ENCODE measurements at regions not wholly inside any gene's neighbourhood (a gene's known extent, or its start where the extent isn't known, plus 50 kb on each side); places are given as distances from the start of the nearest gene placed in this dataset.

DNA sequence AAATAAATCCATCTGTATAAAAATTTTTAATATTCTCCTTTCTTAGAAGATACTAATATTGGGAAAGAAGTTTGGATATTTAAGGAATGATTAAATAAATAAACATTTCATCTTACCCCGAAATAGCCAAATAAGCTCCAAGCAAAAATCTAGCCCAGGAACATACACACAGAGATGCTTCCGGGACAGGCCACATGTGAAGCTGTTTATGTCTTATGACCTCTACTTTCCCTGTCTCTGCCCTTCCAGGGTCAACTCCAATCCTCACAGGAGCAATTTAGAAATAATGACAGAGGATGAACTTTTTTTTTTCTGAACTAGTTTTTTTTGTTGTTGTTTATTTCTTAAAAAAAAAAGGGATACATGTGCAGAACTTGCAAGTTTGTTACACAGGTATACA lies 89.4 kb downstream of the BTG1 start:
- peak overlapping the region; percentile 90 for H3K27ac Mint-ChIP-seq
- no peak for DNase-seq (ENCODE audit: low spot score)
- H3K4me1 Mint-ChIP-seq (ENCODE audit: low read depth): peaks cover 63% of the 10 kb centered on the region
- intact Hi-C loops (cut with micrococcal nuclease): loop anchor here (1.0 to 2.0 kb wide), 3 partner anchors 9 to 21 kb away; no protein-coding TSS in a partner anchor
- H3K4me3 Mint-ChIP-seq: peak overlapping the region; percentile 58
- no peaks in the 10 kb centered on the region for H3K27me3 Mint-ChIP-seq (ENCODE audit: insufficient read depth)
- H3K9me3 Mint-ChIP-seq: peaks cover 31% of the 10 kb centered on the region
- H3K36me3 Mint-ChIP-seq (ENCODE audit: low read depth): peaks cover 31% of the 10 kb centered on the region

DNA sequence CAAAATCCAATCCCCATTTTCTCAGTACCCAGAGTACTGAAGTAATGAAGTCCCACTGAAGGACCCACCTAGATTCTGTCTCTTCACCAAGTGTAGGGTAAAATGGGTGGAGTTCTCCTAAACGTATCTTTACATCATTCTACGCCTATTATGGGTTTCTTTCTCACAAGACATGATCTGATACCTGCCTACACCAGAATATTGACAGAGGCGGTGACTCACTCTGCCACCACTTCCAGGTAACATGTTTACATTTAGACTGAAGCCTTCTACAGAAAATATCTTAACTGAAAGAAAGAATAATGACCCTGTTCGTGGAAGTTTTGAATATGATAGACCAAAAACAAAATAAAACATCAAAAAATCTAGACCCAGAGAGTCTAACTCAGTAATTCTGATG lies 89.8 kb downstream of the BTG1 start:
- peak overlapping the region; percentile 58 for H3K4me3 Mint-ChIP-seq

DNA sequence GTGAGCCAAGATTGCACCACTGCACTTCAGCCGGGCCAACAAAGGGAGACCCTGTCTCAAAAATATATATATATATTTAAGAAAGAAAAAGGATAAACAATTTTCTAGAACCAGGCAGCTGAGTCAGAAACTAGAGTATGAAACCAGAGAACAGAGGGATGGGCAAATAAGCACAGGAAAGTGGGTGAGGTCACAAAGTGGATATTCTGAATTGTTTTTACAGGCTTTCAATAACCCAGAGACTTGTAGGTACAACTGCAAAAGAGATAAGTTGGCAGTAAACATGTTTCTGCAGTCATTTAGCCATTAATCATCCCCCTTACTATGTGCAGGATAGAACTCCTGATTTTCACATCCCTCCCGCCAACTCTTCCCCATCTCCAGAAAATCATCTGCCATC lies 94.2 kb downstream of the BTG1 start:
- no peak overlapping the region for H3K4me3 Mint-ChIP-seq
- no peaks in the 10 kb centered on the region for H3K27me3 Mint-ChIP-seq (ENCODE audit: insufficient read depth)
- peaks cover 12% of the 10 kb centered on the region for H3K9me3 Mint-ChIP-seq
- H3K4me1 Mint-ChIP-seq (ENCODE audit: low read depth): peaks cover 72% of the 10 kb centered on the region
- DNase-seq (ENCODE audit: low spot score): no peak
- H3K27ac Mint-ChIP-seq: peak overlapping the region; percentile 46
- intact Hi-C loops (cut with micrococcal nuclease): no loop called here
- peaks cover 26% of the 10 kb centered on the region for H3K36me3 Mint-ChIP-seq (ENCODE audit: low read depth)

More for the DNA sequence above, 89.8 kb downstream of the BTG1 start:
- peaks cover 31% of the 10 kb centered on the region for H3K36me3 Mint-ChIP-seq (ENCODE audit: low read depth)
- DNase-seq (ENCODE audit: low spot score): peak; percentile 37
- H3K4me1 Mint-ChIP-seq (ENCODE audit: low read depth): peaks cover 67% of the 10 kb centered on the region
- H3K9me3 Mint-ChIP-seq: peaks cover 31% of the 10 kb centered on the region
- H3K27me3 Mint-ChIP-seq (ENCODE audit: insufficient read depth): no peaks in the 10 kb centered on the region
- peak overlapping the region; percentile 90 for H3K27ac Mint-ChIP-seq
- intact Hi-C loops (cut with micrococcal nuclease): loop anchor here (1.0 to 2.0 kb wide), 3 partner anchors 9 to 21 kb away; no protein-coding TSS in a partner anchor

DNA sequence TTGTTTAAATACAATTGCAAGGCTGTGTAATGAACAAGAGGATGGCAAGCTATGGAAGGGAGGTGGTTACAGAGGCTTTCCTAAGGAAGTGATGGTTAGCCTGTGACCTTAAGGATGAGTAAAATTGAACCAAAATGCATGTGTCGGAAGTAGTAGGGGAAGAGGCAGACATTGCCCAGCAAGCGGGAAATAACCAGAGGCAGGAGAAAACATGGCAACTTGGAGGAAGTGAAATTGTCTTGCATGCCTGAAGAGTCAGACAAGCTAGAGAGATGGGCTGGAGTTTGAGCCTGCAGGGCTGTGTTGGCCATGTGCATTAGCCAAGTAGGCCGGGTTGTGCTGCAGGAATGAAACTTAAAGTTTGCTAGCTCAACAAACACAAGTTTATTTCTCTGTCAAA lies 96.2 kb downstream of the BTG1 start:
- Mint-ChIP-seq H3K4me1 (ENCODE audit: low read depth) (peaks cover 73% of the 10 kb centered on the region), H3K9me3 (peaks cover 12% of the 10 kb centered on the region), H3K36me3 (ENCODE audit: low read depth) (peaks cover 25% of the 10 kb centered on the region), H3K27me3 (ENCODE audit: insufficient read depth) (no peaks in the 10 kb centered on the region), H3K27ac (peak overlapping the region; percentile 19), H3K4me3 (no peak overlapping the region)
- intact Hi-C loops (cut with micrococcal nuclease): no loop called here
- no peak for DNase-seq (ENCODE audit: low spot score)

DNA sequence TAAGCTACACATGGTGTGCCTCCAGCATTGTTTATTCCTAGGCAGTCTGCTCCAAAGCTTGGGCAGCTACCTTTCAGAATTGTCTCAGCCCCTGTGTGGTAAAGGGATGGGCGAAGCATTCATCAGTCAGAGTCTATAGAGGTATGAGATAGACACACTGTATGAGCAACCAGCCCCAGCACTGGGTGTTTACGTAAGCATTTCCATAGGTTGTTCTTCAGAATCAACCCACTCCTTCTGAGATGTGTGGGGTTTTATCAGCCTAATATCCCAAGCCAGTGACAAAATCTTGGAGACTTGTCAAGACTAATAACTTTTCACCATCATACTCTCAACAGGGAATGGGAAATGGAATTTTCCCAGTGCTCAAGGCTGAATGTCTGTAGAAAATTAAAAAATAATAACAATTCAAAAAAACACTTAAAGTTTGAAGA lies 98.2 kb downstream of the BTG1 start:
- H3K4me1 Mint-ChIP-seq (ENCODE audit: low read depth): peaks cover 88% of the 10 kb centered on the region
- H3K27me3 Mint-ChIP-seq (ENCODE audit: insufficient read depth): no peaks in the 10 kb centered on the region
- peaks cover 3% of the 10 kb centered on the region for H3K9me3 Mint-ChIP-seq
- H3K36me3 Mint-ChIP-seq (ENCODE audit: low read depth): peaks cover 22% of the 10 kb centered on the region
- no peak for DNase-seq (ENCODE audit: low spot score)
- peak overlapping the region; percentile 49 for H3K4me3 Mint-ChIP-seq
- intact Hi-C loops (cut with micrococcal nuclease): loop anchor here (1.0 kb wide), 1 partner anchor 9 kb away; no protein-coding TSS in a partner anchor
- H3K27ac Mint-ChIP-seq: peak overlapping the region; percentile 75

DNA sequence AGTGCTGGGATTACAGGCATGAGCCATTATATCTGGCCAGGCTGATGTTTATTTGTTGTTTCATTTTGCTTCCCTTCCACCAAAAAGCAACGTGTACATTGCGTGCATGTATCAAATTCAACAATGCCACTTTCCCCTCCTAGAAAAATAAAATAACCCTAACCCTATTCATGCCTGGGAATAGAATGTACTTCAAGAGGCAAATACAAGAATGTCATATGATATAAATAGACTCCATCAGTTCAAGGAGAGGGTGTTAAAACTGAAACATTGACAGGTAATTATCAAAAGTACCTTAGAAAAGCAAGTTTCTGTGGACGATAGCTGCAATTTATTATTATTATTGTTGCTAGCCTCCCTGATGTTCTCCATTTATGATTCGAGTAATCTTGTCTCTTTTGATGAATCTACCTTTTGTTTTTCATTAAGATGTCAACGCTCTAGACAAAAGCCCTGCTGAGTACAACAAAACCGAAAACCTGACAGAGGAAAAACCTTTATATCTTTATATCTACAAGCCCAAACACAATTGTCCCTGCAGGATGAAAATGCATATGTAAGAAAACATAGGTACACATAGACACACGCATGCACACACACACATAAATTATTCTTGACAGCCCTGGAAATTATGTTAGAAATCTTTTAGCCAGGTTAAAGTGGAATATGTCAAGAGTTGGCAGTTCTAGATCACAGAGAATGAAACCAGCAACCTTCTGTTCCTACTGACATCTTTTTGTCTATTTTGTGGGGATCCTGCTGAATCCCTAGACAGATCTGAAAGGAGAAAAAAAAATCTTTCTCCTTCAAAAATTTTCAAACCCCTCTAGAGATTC lies 98.9 kb downstream of the BTG1 start:
- Mint-ChIP-seq H3K9me3 (no peaks in the 10 kb centered on the region), H3K36me3 (ENCODE audit: low read depth) (peaks cover 17% of the 10 kb centered on the region), H3K4me1 (ENCODE audit: low read depth) (peaks cover 88% of the 10 kb centered on the region), H3K27me3 (ENCODE audit: insufficient read depth) (no peaks in the 10 kb centered on the region), H3K4me3 (peak overlapping the region; percentile 49), H3K27ac (peak overlapping the region; percentile 75)
- intact Hi-C loops (cut with micrococcal nuclease): loop anchor here (1.0 kb wide), 3 partner anchors 10 to 32 kb away; no protein-coding TSS in a partner anchor
- no peak for DNase-seq (ENCODE audit: low spot score)

DNA sequence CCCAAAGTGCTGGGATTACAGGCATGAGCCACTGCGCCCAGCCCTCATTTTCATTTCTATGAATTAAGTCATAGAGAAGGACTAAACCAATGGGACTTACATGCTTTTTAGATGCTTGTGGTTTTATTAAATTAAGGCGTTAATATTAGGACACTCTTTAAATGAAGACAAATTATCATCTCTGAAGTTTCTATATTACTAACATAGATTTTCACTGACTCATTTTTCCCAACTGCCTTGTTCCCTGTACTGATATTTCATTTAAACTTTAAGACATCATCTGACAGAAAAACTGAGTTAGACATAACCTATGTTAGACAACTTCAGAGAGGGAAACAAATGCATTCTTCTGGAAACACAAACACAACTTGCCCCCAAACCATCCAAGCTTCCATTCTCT lies 99.8 kb downstream of the BTG1 start:
- H3K4me3 Mint-ChIP-seq: peak overlapping the region; percentile 38

DNA sequence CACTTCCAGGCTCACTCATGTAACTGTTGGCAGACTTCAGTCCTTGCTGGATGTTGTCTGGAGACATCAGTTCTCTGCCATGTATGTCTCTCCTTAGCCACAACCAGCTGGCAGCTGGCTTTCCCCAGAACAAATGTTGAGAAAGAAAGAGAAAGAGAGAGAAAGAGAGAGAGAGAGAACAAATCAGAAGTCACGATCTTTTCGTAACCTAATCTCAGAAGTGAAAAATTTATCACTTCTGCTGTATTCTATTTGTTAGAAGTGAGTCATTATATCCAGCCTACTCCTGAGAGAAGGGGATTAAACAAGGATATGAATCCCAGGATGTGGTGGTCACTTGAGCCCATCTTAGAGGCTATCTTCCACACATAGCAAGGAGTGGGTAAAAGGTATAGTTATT lies 101.2 kb downstream of the BTG1 start:
- peak overlapping the region; percentile 37 for H3K27ac Mint-ChIP-seq
- intact Hi-C loops (cut with micrococcal nuclease): no loop called here
- no peak for DNase-seq (ENCODE audit: low spot score)
- H3K9me3 Mint-ChIP-seq: no peaks in the 10 kb centered on the region
- peaks cover 13% of the 10 kb centered on the region for H3K36me3 Mint-ChIP-seq (ENCODE audit: low read depth)
- no peaks in the 10 kb centered on the region for H3K27me3 Mint-ChIP-seq (ENCODE audit: insufficient read depth)
- H3K4me1 Mint-ChIP-seq (ENCODE audit: low read depth): peaks cover 84% of the 10 kb centered on the region
- peak overlapping the region; percentile 28 for H3K4me3 Mint-ChIP-seq

More for the DNA sequence above, 99.8 kb downstream of the BTG1 start:
- Mint-ChIP-seq H3K36me3 (ENCODE audit: low read depth) (peaks cover 15% of the 10 kb centered on the region), H3K27me3 (ENCODE audit: insufficient read depth) (no peaks in the 10 kb centered on the region), H3K9me3 (no peaks in the 10 kb centered on the region), H3K4me1 (ENCODE audit: low read depth) (peaks cover 88% of the 10 kb centered on the region), H3K27ac (peak overlapping the region; percentile 75)
- intact Hi-C loops (cut with micrococcal nuclease): loop anchor here (1.0 kb wide), 2 partner anchors 19 to 32 kb away; no protein-coding TSS in a partner anchor
- DNase-seq (ENCODE audit: low spot score): no peak

DNA sequence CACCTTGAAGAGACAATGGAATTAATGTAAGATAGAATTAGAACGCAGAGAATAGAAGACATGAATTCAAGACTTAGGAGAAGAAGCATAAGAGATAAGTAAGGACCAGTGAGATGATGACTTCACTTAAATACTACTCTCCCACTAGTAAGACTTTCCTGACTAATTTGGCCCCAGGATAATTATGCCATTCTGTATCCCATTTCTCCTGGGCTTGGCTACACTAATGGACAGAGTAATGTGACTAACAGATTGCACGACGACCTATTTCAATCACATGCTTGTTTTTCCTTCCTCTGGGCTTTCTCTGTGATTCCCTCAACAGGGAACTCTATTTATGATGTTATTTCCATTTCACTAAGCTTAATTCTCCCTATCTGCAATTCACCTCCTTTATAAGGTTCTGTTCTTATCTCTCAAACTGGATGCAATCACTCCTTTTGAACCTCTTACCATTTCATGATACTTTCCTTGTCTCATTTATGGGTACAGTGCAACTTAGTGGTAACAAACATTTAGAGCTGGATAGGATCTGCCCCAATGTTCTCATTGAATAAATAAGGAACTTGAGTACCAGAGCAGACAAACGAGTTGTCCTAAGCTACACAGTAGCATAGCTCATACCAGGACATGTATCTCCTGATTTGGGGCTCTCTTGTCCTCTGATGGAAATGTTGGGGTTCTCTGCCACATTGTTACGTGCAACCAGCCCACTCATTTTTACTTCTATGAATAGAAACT lies 102.7 kb downstream of the BTG1 start:
- Mint-ChIP-seq H3K27me3 (ENCODE audit: insufficient read depth) (no peaks in the 10 kb centered on the region), H3K4me3 (no peak overlapping the region), H3K4me1 (ENCODE audit: low read depth) (peaks cover 78% of the 10 kb centered on the region), H3K36me3 (ENCODE audit: low read depth) (peaks cover 7% of the 10 kb centered on the region), H3K27ac (no peak overlapping the region), H3K9me3 (no peaks in the 10 kb centered on the region)
- no peak for DNase-seq (ENCODE audit: low spot score)
- intact Hi-C loops (cut with micrococcal nuclease): loop anchor here (1.0 kb wide), 1 partner anchor 9 kb away; no protein-coding TSS in a partner anchor

DNA sequence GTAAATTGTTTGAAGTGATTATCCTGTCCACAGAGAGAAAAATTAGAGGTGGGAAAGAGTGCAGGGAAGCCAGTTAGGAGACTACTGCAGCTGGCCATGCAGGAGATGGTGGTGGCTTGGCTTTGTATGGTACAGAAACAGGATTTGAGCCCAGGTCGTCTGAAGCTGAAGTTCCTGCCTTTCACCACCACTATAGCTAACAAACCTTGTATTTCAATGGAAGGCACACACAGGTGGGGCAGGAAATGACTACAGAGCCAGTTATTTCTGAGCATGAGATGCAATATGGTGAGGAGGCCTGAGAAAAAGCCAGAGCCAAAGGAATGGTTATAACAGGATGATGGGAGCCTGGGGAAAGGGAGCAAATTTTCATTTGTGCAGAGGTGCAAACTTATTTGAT lies 103.9 kb downstream of the BTG1 start:
- no peaks in the 10 kb centered on the region for H3K27me3 Mint-ChIP-seq (ENCODE audit: insufficient read depth)
- H3K27ac Mint-ChIP-seq: peak overlapping the region; percentile 68
- H3K9me3 Mint-ChIP-seq: no peaks in the 10 kb centered on the region
- H3K36me3 Mint-ChIP-seq (ENCODE audit: low read depth): peaks cover 7% of the 10 kb centered on the region
- H3K4me3 Mint-ChIP-seq: no peak overlapping the region
- H3K4me1 Mint-ChIP-seq (ENCODE audit: low read depth): peaks cover 67% of the 10 kb centered on the region
- DNase-seq (ENCODE audit: low spot score): peak; percentile 12
- intact Hi-C loops (cut with micrococcal nuclease): no loop called here

DNA sequence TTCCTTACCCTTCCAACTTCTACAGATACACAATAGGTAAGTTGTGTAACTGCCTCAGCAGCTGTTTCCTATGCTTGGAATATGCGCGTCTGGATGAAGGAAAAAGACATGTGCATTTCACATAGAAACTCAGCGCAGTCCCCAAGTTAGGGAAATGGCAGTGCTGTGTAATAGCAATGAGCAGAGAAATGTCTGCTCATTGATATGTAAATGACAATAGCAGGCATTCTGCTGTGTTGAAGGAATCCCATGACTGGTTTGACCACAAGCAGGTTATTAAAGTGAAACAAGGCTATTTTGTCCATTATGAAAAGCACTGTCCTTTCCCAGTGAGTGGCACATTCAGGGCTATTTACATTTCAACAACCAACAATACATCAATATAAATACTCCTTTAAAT lies 106.6 kb downstream of the BTG1 start:
- peaks cover 67% of the 10 kb centered on the region for H3K4me1 Mint-ChIP-seq (ENCODE audit: low read depth)
- H3K27me3 Mint-ChIP-seq (ENCODE audit: insufficient read depth): no peaks in the 10 kb centered on the region
- no peak overlapping the region for H3K27ac Mint-ChIP-seq
- H3K9me3 Mint-ChIP-seq: no peaks in the 10 kb centered on the region
- peaks cover 7% of the 10 kb centered on the region for H3K36me3 Mint-ChIP-seq (ENCODE audit: low read depth)
- intact Hi-C loops (cut with micrococcal nuclease): no loop called here
- no peak for DNase-seq (ENCODE audit: low spot score)
- no peak overlapping the region for H3K4me3 Mint-ChIP-seq

DNA sequence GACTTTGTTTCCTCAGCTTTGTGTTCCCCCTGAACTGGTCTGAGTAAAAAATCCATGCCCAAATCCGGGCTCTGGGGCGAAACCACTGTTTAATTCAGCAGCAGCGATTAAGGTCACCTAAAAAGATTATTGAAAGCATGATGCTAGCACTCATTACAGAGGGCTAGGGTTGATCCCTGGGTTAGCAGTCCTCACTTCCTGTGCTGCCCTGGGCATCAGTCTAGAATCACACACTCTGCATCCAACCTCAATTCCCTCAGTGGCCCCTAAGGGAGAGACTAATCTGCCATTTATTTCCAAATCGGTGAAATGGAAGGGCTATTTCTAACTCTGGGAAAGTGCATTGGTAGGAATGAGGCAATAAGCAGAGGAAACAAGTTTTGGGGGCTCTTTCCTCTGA lies 107.2 kb downstream of the BTG1 start:
- H3K9me3 Mint-ChIP-seq: no peaks in the 10 kb centered on the region
- H3K4me1 Mint-ChIP-seq (ENCODE audit: low read depth): peaks cover 66% of the 10 kb centered on the region
- H3K27me3 Mint-ChIP-seq (ENCODE audit: insufficient read depth): no peaks in the 10 kb centered on the region
- DNase-seq (ENCODE audit: low spot score): no peak
- no peak overlapping the region for H3K27ac Mint-ChIP-seq
- H3K4me3 Mint-ChIP-seq: no peak overlapping the region
- intact Hi-C loops (cut with micrococcal nuclease): no loop called here
- H3K36me3 Mint-ChIP-seq (ENCODE audit: low read depth): peaks cover 9% of the 10 kb centered on the region

All from activated T-helper 1 cell treated with anti-CD3 and anti-CD28 coated beads, Interleukin-12 subunit alpha, Interleukin-12 subunit beta, Interleukin-2, Interleukin-4 antibody, amounts not matched to agents 30 ng/mL and 10 ng/mL and 1 ng/mL, durations not matched to agents 14 hours and 24 hours and 36 hours (primary cell).